AG09309 (cell line): ENCODE measurements at regions not wholly inside any gene's neighbourhood (a gene's known extent, or its start where the extent isn't known, plus 50 kb on each side); places are given as distances from the start of the nearest gene placed in this dataset.

Source experiments
- DNase-seq: peaks from one replicate; pipeline ENCODE4 v3.0.0-alpha.2; 2010; ENCODE audit warnings: low read depth
- H3K4me3 ChIP-seq: 2 replicates; pipeline ENCODE4 v1.5.1; 2011; ENCODE audit warnings: mild to moderate bottlenecking, low read depth, low read length, moderate library complexity; ENCODE audit not compliant: control insufficient read depth
- TF ChIP-seq, protein P1 (sequence below): IDR thresholded peaks from 2 replicates; pipeline ENCODE4 v1.5.1; 2011; ENCODE audit warnings: mild to moderate bottlenecking, low read depth, low read length, inconsistent platforms; ENCODE audit not compliant: insufficient read depth, control insufficient read depth; ENCODE audit errors: missing control alignments

DNA sequence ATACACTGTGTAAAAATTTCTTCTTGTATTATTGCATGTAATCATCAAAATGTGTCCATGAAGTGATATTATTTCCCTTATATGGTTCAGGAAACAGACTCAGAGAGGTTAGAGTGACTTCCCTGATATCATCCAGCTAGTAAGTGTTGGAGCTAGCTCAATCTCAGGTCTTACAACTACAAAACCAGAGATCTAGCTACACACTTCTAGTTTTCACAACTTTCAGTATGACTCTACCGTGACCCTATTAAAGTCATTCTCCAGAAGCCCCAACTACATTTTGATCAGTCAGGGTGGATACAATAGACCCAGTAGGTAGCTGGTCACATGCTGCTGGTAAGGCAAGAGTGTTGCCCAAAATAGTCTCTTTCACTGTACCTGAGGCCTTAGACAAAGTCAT lies 165.3 kb downstream of the GOLIM4 start:
- no peak for DNase-seq
- H3K4me3 ChIP-seq: no peak overlapping the region
- TF ChIP-seq, protein P1, sequence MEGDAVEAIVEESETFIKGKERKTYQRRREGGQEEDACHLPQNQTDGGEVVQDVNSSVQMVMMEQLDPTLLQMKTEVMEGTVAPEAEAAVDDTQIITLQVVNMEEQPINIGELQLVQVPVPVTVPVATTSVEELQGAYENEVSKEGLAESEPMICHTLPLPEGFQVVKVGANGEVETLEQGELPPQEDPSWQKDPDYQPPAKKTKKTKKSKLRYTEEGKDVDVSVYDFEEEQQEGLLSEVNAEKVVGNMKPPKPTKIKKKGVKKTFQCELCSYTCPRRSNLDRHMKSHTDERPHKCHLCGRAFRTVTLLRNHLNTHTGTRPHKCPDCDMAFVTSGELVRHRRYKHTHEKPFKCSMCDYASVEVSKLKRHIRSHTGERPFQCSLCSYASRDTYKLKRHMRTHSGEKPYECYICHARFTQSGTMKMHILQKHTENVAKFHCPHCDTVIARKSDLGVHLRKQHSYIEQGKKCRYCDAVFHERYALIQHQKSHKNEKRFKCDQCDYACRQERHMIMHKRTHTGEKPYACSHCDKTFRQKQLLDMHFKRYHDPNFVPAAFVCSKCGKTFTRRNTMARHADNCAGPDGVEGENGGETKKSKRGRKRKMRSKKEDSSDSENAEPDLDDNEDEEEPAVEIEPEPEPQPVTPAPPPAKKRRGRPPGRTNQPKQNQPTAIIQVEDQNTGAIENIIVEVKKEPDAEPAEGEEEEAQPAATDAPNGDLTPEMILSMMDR: no peak

DNA sequence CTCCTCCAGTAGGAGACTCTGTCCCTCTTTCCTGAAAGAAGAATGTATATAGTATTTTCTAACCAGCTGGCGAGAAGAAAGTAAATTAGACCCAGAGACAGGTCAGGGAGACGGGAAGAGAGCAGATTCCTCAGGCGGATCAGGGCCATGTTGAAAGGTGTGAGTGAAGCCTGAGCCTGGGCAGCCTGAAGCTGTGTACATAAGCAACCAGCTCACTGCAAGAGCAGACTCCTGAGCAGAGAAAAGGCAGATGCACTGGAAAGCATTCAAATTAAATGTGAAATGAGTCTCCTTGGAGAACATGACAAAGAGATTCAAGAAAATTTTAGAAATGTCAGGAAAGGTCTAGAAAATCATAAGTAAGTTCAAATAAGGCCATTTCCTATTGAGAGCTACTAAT lies 165.8 kb downstream of the GOLIM4 start:
- DNase-seq: no peak
- TF ChIP-seq, protein P1: no peak
- H3K4me3 ChIP-seq: no peak overlapping the region

DNA sequence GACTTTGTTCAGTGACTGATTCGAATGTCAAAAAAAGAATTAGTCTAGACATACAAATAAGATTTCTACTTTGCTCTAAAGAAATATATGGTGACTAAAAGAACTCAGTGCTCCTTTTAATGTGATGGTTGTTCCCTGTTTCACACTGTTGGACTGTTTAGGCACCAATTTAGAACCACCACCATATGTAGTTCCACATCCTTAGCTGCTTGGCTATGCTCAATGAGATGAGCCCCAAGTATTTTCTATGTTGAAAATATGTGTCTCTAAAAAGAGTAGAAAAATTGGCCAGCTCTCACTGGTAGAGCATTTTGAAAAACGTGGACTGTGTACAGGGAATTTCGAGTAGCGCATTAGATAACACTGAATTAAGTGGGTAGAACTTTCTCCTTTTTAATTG lies 167.3 kb downstream of the GOLIM4 start:
- no peak overlapping the region for H3K4me3 ChIP-seq
- TF ChIP-seq, protein P1: no peak
- no peak for DNase-seq

DNA sequence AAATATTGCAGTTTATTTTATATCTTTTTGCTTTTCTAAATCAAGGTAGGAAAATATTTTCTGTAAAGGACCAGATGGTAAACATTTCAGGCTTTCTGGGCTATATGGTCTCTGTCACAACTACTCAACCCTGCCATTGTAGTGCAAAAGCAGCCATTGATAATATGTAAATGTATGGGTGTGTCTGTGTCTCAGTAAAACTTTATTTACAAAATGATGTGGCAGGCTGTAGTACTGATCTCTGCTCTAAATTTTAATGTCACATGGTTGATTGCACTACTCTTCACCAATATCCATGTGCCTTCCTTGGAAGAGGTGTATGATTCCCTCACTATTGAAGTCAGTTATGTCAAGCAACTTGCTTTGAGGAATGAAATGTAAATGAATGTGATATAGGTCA lies 175.0 kb downstream of the GOLIM4 start:
- TF ChIP-seq, protein P1: no peak
- H3K4me3 ChIP-seq: no peak overlapping the region
- DNase-seq: no peak

DNA sequence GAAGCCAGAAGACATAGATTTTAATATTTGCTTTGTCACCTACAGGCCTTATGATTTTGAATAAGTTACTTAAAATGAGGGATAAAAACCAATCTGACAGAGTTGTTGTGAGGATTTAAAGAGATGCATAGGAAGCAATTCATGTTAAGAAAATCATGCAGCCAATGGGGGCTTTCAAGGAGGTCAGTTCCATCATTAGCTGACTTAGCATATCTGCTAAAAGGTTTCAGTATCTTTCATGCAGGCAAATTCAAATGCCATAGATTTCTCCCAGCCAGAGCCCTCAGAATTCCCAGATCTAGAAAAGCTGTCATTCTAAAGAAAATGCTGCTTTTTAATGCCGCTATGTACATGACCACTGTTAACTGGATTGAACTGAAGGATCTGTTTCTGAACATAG lies 176.1 kb downstream of the GOLIM4 start:
- no peak for DNase-seq
- TF ChIP-seq, protein P1: no peak
- H3K4me3 ChIP-seq: no peak overlapping the region

DNA sequence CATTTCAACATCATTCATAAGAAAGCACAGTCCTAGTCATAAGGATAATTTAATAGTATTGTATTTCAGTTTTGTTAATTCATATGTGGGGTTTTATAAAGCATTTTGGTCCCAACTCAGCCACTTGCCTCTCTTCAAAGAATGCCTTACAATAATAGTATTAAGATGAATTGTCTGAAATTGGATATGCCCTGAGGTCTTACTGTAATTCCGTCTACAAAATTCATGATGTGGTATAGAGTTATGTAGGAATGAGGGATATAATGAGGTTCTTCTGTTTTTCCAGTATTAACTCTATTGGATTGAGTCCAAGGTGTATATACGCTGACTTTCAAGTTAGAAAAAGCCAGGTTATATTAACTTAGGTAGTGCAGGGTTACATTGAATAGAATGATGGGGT lies 177.0 kb downstream of the GOLIM4 start:
- TF ChIP-seq, protein P1: no peak
- no peak for DNase-seq
- H3K4me3 ChIP-seq: no peak overlapping the region

DNA sequence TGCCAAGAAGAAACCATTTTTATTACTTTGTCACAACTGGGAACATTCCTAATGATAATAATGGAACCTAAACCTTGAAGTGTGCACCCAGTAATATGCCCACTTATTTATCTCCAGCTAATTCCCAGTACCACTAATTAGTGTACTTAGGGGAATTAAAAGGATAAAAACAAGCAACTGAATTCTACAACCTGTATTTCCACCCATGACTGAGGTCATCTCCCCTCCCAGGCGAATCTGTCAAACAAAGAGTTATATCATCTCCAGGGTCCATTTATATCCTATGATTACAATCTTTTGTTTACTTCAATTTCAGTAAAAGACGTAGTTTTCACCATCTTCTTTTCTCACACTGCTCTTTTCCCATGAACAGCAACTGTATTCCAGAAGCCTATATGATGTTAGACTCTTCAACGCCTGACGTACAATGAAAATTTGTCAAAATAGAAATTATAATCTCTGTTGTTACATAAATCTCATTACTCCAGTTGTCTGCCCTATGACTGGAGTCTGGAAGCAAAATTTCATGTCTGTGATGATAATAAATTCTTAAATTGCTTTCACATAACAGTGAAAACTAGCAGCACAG lies 177.6 kb downstream of the GOLIM4 start:
- H3K4me3 ChIP-seq: no peak overlapping the region
- DNase-seq: no peak
- TF ChIP-seq, protein P1: no peak
